SK-N-MC (cell line): ENCODE measurements at regions not wholly inside any gene's neighbourhood (a gene's known extent, or its start where the extent isn't known, plus 50 kb on each side); places are given as distances from the start of the nearest gene placed in this dataset.
A peak's percentile ranks its signal among the peaks of the same experiment; 100 is the strongest.

Experiments used
- DNase-seq: peaks from one replicate; pipeline ENCODE4 v3.0.0-alpha.2; 2011; ENCODE audit warnings: low read depth, low spot score
- H3K27ac ChIP-seq: fragments of 200-600 bp; sonication (generic); 2 replicates; pipeline ENCODE4 v1.5.1; 2016; ENCODE audit warnings: mixed run types
- H3K36me3 ChIP-seq: fragments of 200-600 bp; sonication (generic); 2 replicates; pipeline ENCODE4 v1.6.1; 2017; ENCODE audit warnings: antibody characterized with exemption, low read length, mixed read lengths; ENCODE audit not compliant: insufficient read depth
- H3K4me3 ChIP-seq: fragments of 200-600 bp; sonication (generic); 2 replicates; pipeline ENCODE4 v1.5.1; 2016
- H3K9ac ChIP-seq: fragments of 200-600 bp; sonication (generic); 2 replicates; pipeline ENCODE4 v1.8.0; 2017; ENCODE audit warnings: mixed run types, mixed read lengths; ENCODE audit not compliant: insufficient read length
- H3K9me3 ChIP-seq: fragments of 200-600 bp; sonication (generic); 2 replicates; pipeline ENCODE4 v1.6.1; 2017; ENCODE audit warnings: low read depth, mild to moderate bottlenecking, antibody characterized with exemption, low read length, moderate library complexity, mixed read lengths
- EZH2 ChIP-seq: fragments of 200-600 bp; sonication (generic); IDR thresholded peaks from one replicate; pipeline ENCODE4 v1.6.1; 2017; ENCODE audit warnings: antibody characterized with exemption
- FOXP2 ChIP-seq: optimal IDR thresholded peaks from 2 replicates; pipeline ENCODE3; 2011; ENCODE audit warnings: mild to moderate bottlenecking, moderate library complexity; ENCODE audit not compliant: insufficient read depth; ENCODE audit errors: extremely low read length, control extremely low read depth
- POLR2AphosphoS5 ChIP-seq: IDR thresholded peaks from 2 replicates; pipeline ENCODE4 v1.6.1; 2012; ENCODE audit warnings: mild to moderate bottlenecking, low read depth, low read length, borderline replicate concordance

GRCh38 chr3:35417080-35417479, 222.2 kb upstream of the ARPP21 start:
- Histone ChIP-seq H3K9ac (no peak overlapping the region), H3K27ac (no peak overlapping the region), H3K36me3 (no peaks in the 10 kb centered on the region), H3K9me3 (no peaks in the 10 kb centered on the region), H3K4me3 (no peak overlapping the region)
- DNase-seq = no peak
- TF ChIP-seq POLR2AphosphoS5 (no peak), EZH2 (no peak), FOXP2 (no peak)

- H3K27ac ChIP-seq = no peak overlapping the region
- TF ChIP-seq FOXP2 (no peak), EZH2 (no peak), POLR2AphosphoS5 (no peak)
- no peaks in the 10 kb centered on the region for H3K9me3 ChIP-seq
- no peak for DNase-seq
- no peak overlapping the region for H3K9ac ChIP-seq
- no peaks in the 10 kb centered on the region for H3K36me3 ChIP-seq
- H3K4me3 ChIP-seq = no peak overlapping the region
Observed at GRCh38 chr3:35422101-35422500, 217.2 kb upstream of the ARPP21 start.

GRCh38 chr3:35422836-35423601, 216.3 kb upstream of the ARPP21 start:
- no peaks in the 10 kb centered on the region for H3K9me3 ChIP-seq
- H3K4me3 ChIP-seq = no peak overlapping the region
- DNase-seq = no peak
- peak overlapping the region; percentile 62; the same call in 1 of the 2 replicates for H3K27ac ChIP-seq
- H3K36me3 ChIP-seq = no peaks in the 10 kb centered on the region
- H3K9ac ChIP-seq = no peak overlapping the region
- TF ChIP-seq EZH2 (no peak), FOXP2 (no peak)

- TF ChIP-seq EZH2 (no peak), POLR2AphosphoS5 (no peak), FOXP2 (no peak)
- H3K36me3 ChIP-seq = no peaks in the 10 kb centered on the region
- no peak for DNase-seq
Observed at GRCh38 chr3:35426366-35426958, 212.9 kb upstream of the ARPP21 start.

GRCh38 chr3:35437381-35437780, 201.9 kb upstream of the ARPP21 start:
- TF ChIP-seq EZH2 (no peak), POLR2AphosphoS5 (no peak), FOXP2 (no peak)
- Histone ChIP-seq H3K27ac (no peak overlapping the region), H3K36me3 (no peaks in the 10 kb centered on the region), H3K9ac (no peak overlapping the region), H3K4me3 (no peak overlapping the region), H3K9me3 (no peaks in the 10 kb centered on the region)
- no peak for DNase-seq

More at GRCh38 chr3:35426366-35426958, 212.9 kb upstream of the ARPP21 start:
- Histone ChIP-seq H3K9ac (no peak overlapping the region), H3K27ac (no peak overlapping the region), H3K4me3 (no peak overlapping the region), H3K9me3 (no peaks in the 10 kb centered on the region)

GRCh38 chr3:35438101-35438500, 201.2 kb upstream of the ARPP21 start:
- no peak for DNase-seq
- TF ChIP-seq FOXP2 (no peak), POLR2AphosphoS5 (no peak), EZH2 (no peak)
- no peak overlapping the region for H3K27ac ChIP-seq
- no peak overlapping the region for H3K9ac ChIP-seq
- H3K36me3 ChIP-seq = no peaks in the 10 kb centered on the region
- H3K9me3 ChIP-seq = no peaks in the 10 kb centered on the region
- H3K4me3 ChIP-seq = no peak overlapping the region

- H3K4me3 ChIP-seq = no peak overlapping the region
- no peak for DNase-seq
Observed at GRCh38 chr3:35439663-35440062, 199.7 kb upstream of the ARPP21 start.

GRCh38 chr3:35440826-35441225, 198.5 kb upstream of the ARPP21 start:
- Histone ChIP-seq H3K9me3 (no peaks in the 10 kb centered on the region), H3K36me3 (no peaks in the 10 kb centered on the region), H3K4me3 (no peak overlapping the region), H3K27ac (no peak overlapping the region), H3K9ac (no peak overlapping the region)
- DNase-seq = no peak
- TF ChIP-seq EZH2 = no peak
- no peak for TF ChIP-seq FOXP2
- no peak for TF ChIP-seq POLR2AphosphoS5

More at GRCh38 chr3:35439663-35440062, 199.7 kb upstream of the ARPP21 start:
- Histone ChIP-seq H3K36me3 (no peaks in the 10 kb centered on the region), H3K27ac (no peak overlapping the region), H3K9me3 (no peaks in the 10 kb centered on the region), H3K9ac (no peak overlapping the region)
- TF ChIP-seq POLR2AphosphoS5 = no peak
- no peak for TF ChIP-seq EZH2
- no peak for TF ChIP-seq FOXP2
